Esophagus squamous epithelium (tissue), 4 donors: ENCODE measurements at regions not wholly inside any gene's neighbourhood (a gene's known extent, or its start where the extent isn't known, plus 50 kb on each side); places are given as distances from the start of the nearest gene placed in this dataset.

Experiments
- POLR2A ChIP-seq, 4 donors: fragments of 450-650 bp; IDR thresholded peaks; one replicate each; pipeline ENCODE4 v1.6.1; 2017; ENCODE audit warnings: antibody characterized with exemption in 4 of 4, mild to moderate bottlenecking in 4 of 4, moderate library complexity in 3 of 4
- TF ChIP-seq, protein P1 (sequence below), 6 experiments: fragments of 450-650 bp in 4 of 6; fragments of 200-600 bp in 2 of 6; sonication (generic) in 2 of 6; IDR thresholded peaks; one replicate each; pipeline ENCODE4 v1.5.1; 2016 to 2019; ENCODE audit warnings: antibody characterized with exemption in 6 of 6, mild to moderate bottlenecking in 4 of 6, moderate library complexity in 4 of 6

DNA sequence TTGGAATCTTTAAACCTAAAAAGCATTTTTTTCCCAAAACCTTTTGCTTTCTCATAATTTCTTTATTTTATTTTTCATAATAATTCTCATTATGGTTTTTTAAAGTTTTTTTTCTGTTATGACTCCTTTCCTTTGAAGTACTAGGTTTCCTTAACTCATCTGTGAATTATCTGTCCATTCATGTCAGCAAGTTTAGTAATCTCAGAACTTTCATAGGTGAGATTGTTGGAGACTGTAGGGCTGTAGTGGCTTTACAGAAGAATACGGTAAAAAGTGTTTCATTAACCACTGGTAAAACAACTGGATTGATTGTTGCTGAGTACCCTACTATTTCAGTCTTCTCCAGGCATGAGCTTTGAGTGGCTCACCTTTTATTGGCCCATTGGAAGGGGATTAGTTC lies 361.7 kb upstream of the PPP1R2C start:
- TF ChIP-seq, protein P1, sequence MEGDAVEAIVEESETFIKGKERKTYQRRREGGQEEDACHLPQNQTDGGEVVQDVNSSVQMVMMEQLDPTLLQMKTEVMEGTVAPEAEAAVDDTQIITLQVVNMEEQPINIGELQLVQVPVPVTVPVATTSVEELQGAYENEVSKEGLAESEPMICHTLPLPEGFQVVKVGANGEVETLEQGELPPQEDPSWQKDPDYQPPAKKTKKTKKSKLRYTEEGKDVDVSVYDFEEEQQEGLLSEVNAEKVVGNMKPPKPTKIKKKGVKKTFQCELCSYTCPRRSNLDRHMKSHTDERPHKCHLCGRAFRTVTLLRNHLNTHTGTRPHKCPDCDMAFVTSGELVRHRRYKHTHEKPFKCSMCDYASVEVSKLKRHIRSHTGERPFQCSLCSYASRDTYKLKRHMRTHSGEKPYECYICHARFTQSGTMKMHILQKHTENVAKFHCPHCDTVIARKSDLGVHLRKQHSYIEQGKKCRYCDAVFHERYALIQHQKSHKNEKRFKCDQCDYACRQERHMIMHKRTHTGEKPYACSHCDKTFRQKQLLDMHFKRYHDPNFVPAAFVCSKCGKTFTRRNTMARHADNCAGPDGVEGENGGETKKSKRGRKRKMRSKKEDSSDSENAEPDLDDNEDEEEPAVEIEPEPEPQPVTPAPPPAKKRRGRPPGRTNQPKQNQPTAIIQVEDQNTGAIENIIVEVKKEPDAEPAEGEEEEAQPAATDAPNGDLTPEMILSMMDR (IDR thresholded peaks at IDR 0.05) = no peak
- no peak for TF ChIP-seq POLR2A (IDR thresholded peaks at IDR 0.05)
